Endothelial cell of umbilical vein (primary cell): ENCODE measurements at regions not wholly inside any gene's neighbourhood (a gene's known extent, or its start where the extent isn't known, plus 50 kb on each side); places are given as distances from the start of the nearest gene placed in this dataset.

ENCODE experiments used
- BruUV-seq: library from RNA; stranded (reverse); fragments of 400-500 nt; replicated peaks from 2 replicates; lab custom pipeline; 2021; lab: Mats Ljungman, UMichigan
- CTCF ChIA-PET: fragments of 300-600, 350-600 bp; sonication (Branson Sonifier 250); formaldehyde crosslinking; loops from one replicate; lab custom pipeline; 2021; ENCODE audit warnings: antibody characterized with exemption, inconsistent platforms; lab: Charles Lee
- POLR2A ChIA-PET: fragments of 300-600, 350-600 bp; sonication (Branson Sonifier 250); formaldehyde crosslinking; loops from one replicate; lab custom pipeline; 2021; ENCODE audit warnings: antibody characterized with exemption, inconsistent platforms; lab: Charles Lee
- DNase-seq: peaks from one replicate; pipeline ENCODE4 v3.0.0-alpha.2; 2011; ENCODE audit warnings: low read depth, low spot score
- FAIRE-seq: peaks from 2 replicates; lab custom pipeline; 2011; peaks lifted over from hg19 to GRCh38; lab: Jason Lieb, UNC
- H2AFZ ChIP-seq: 2 replicates; pipeline ENCODE4 v1.6.0; 2012; ENCODE audit warnings: low read depth, low read length, control low read depth, inconsistent platforms
- H3K27ac ChIP-seq: 2 replicates; pipeline ENCODE4 v1.5.1; 2011; ENCODE audit warnings: low read depth, mild to moderate bottlenecking, control low read depth, low read length, moderate library complexity; ENCODE audit not compliant: insufficient read depth
- H3K27me3 ChIP-seq, 2 experiments: 2 replicates each; pipeline versions ENCODE4 v1.6.0 to v1.6.1; 2011; ENCODE audit warnings: low read length in 2 of 2, mixed read lengths in 1 of 2; ENCODE audit not compliant: control insufficient read depth in 2 of 2, insufficient read depth in 2 of 2
- H3K36me3 ChIP-seq, 2 experiments: 2 replicates in 1 of 2; 3 replicates in 1 of 2; pipeline ENCODE4 v1.5.1; 2011; ENCODE audit warnings: low read length in 2 of 2, mild to moderate bottlenecking in 1 of 2, moderate library complexity in 1 of 2; ENCODE audit not compliant: control insufficient read depth in 2 of 2, insufficient read depth in 2 of 2; ENCODE audit errors: extremely low read depth in 1 of 2
- H3K4me1 ChIP-seq: 3 replicates; pipeline ENCODE4 v1.5.1; 2011; ENCODE audit warnings: mild to moderate bottlenecking, low read length; ENCODE audit not compliant: control insufficient read depth, insufficient read depth; ENCODE audit errors: extremely low read depth
- H3K4me2 ChIP-seq: 2 replicates; pipeline ENCODE4 v1.6.1; 2011; ENCODE audit warnings: low read length, control low read depth, mixed read lengths; ENCODE audit not compliant: insufficient read depth
- H3K4me3 ChIP-seq, 3 experiments: fragments of 200-600 bp in 1 of 3; sonication (generic), shearing (Covaris generic) in 1 of 3; replicated peaks in 1 of 3; 2 replicates each; pipeline ENCODE4 v1.5.1; 2011 to 2016; ENCODE audit warnings: control low read depth in 3 of 3, low read length in 3 of 3, mild to moderate bottlenecking in 2 of 3, inconsistent platforms in 1 of 3, low read depth in 1 of 3, moderate library complexity in 1 of 3; ENCODE audit not compliant: insufficient read depth in 1 of 3
- H3K79me2 ChIP-seq: 2 replicates; pipeline ENCODE4 v1.6.0; 2012; ENCODE audit warnings: low read length, inconsistent platforms; ENCODE audit not compliant: control insufficient read depth, insufficient read depth
- H3K9ac ChIP-seq: replicated peaks from 2 replicates; pipeline ENCODE3; 2011; ENCODE audit warnings: low read length, control low read depth; ENCODE audit not compliant: insufficient read depth; ENCODE audit errors: extremely low read depth
- H3K9me1 ChIP-seq: replicated peaks from 3 replicates; pipeline ENCODE4 v1.6.0; 2011; ENCODE audit warnings: mild to moderate bottlenecking, low read length; ENCODE audit not compliant: control insufficient read depth, insufficient read depth; ENCODE audit errors: extremely low read depth
- H3K9me3 ChIP-seq: replicated peaks from 2 replicates; pipeline ENCODE4 v1.5.1; 2012; ENCODE audit warnings: low read length, inconsistent platforms; ENCODE audit not compliant: control insufficient read depth, insufficient read depth
- H4K20me1 ChIP-seq: replicated peaks from 2 replicates; pipeline ENCODE3; 2011; ENCODE audit warnings: mild to moderate bottlenecking, low read length; ENCODE audit not compliant: control insufficient read depth, insufficient read depth; ENCODE audit errors: extremely low read depth
- EZH2 ChIP-seq: IDR thresholded peaks from 2 replicates; pipeline ENCODE4 v1.6.1; 2012; ENCODE audit warnings: borderline replicate concordance, low read depth, mild to moderate bottlenecking, moderate library complexity, low read length, inconsistent platforms; ENCODE audit not compliant: severe bottlenecking
- FOS ChIP-seq: IDR thresholded peaks from 2 replicates; pipeline ENCODE4 v1.6.1; 2011; ENCODE audit warnings: mild to moderate bottlenecking, low read length, moderate library complexity, borderline replicate concordance; ENCODE audit not compliant: insufficient read depth
- GATA2 ChIP-seq: IDR thresholded peaks from 2 replicates; pipeline ENCODE4 v1.7.0; 2011; ENCODE audit warnings: low read depth, mild to moderate bottlenecking, moderate library complexity, mixed read lengths, low read length; ENCODE audit not compliant: insufficient read length, insufficient read depth
- JUN ChIP-seq: IDR thresholded peaks from 2 replicates; pipeline ENCODE4 v1.6.1; 2011; ENCODE audit warnings: borderline replicate concordance, low read depth; ENCODE audit not compliant: insufficient read length, insufficient read depth
- MYC ChIP-seq: IDR thresholded peaks from one replicate; pipeline ENCODE4 v1.6.1; 2011; ENCODE audit warnings: mild to moderate bottlenecking, low read depth, low read length
- POLR2A ChIP-seq: IDR thresholded peaks from 2 replicates; pipeline ENCODE4 v1.6.1; 2012; ENCODE audit warnings: low read depth, mild to moderate bottlenecking, control low read depth, low read length
- POLR2AphosphoS5 ChIP-seq: IDR thresholded peaks from 2 replicates; pipeline ENCODE4 v1.6.1; 2012; ENCODE audit warnings: low read depth, mild to moderate bottlenecking, control low read depth, low read length, moderate library complexity; ENCODE audit not compliant: insufficient read depth
- dilution Hi-C: fragments of 300-500 bp; cut with MboI; formaldehyde crosslinking; loops from one replicate; pipeline ENCODE4 v1.15.0; 2019; ENCODE audit warnings: low sequenced_read_pairs; ENCODE audit not compliant: extremely low pct_ligation_motif_present
- intact Hi-C: fragments of 100-400 bp; cut with micrococcal nuclease; formaldehyde crosslinking; loops from one replicate; pipeline ENCODE4 v1.10.0; 2022
- TF ChIP-seq, protein P1 (sequence below): IDR thresholded peaks from 2 replicates; pipeline ENCODE4 v1.6.1; 2011; ENCODE audit not compliant: insufficient read depth, insufficient read length
- TF ChIP-seq, protein P2 (sequence below), 2 donors: IDR thresholded peaks; 1 replicate in 1 of 2; 2 replicates in 1 of 2; pipeline ENCODE4 v1.5.1; 2011; ENCODE audit warnings: low read length in 2 of 2, mild to moderate bottlenecking in 2 of 2, moderate library complexity in 2 of 2, control low read depth in 1 of 2, inconsistent platforms in 1 of 2, low read depth in 1 of 2; ENCODE audit not compliant: insufficient read depth in 1 of 2; ENCODE audit errors: extremely low read depth in 1 of 2

DNA sequence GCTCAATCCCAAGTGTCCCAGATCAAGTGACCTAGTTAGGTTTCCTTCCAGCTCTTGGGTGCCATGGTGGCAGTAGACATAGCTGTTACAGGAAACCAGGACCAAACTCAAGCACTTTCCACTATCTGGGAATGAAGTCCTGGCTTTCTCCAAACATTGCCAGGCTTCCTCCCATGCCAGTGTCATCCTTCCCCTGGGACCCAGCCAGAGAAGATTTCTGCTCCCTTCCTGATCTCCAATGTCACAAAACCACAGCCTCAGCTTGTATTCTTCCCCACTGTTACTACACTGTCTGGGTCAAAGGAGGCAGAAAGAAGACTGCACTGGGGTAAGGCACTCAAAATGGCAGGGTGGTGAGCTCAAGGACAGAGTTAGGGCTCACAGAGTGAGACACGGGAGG, 347.1 kb downstream of the TNS1 start:
- H3K4me2 ChIP-seq: no peak overlapping the region
- no peak overlapping the region for H2AFZ ChIP-seq
- intact Hi-C loops: no loop called here
- H4K20me1 ChIP-seq: no peaks in the 10 kb centered on the region
- H3K36me3 ChIP-seq: no peaks in the 10 kb centered on the region
- no peaks in the 10 kb centered on the region for H3K9me3 ChIP-seq
- no peak for DNase-seq
- H3K79me2 ChIP-seq: no peaks in the 10 kb centered on the region
- H3K27me3 ChIP-seq: no peaks in the 10 kb centered on the region
- POLR2A ChIA-PET: no interaction called here
- FAIRE-seq: no peak
- CTCF ChIA-PET: interaction anchor here (0.6 to 2.2 kb wide), 6 partner anchors 9 to 100 kb away, joined by 3 to 9 read pairs (median 4); no protein-coding TSS in a partner anchor
- H3K27ac ChIP-seq: no peak overlapping the region
- no peak overlapping the region for H3K4me3 ChIP-seq
- H3K4me1 ChIP-seq: no peaks in the 10 kb centered on the region
- TF ChIP-seq, protein P1, sequence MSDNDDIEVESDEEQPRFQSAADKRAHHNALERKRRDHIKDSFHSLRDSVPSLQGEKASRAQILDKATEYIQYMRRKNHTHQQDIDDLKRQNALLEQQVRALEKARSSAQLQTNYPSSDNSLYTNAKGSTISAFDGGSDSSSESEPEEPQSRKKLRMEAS: no peak
- TF ChIP-seq JUN (no peak), EZH2 (no peak), GATA2 (no peak), POLR2AphosphoS5 (no peak), POLR2A (no peak), MYC (no peak), FOS (no peak)
- TF ChIP-seq, protein P2, sequence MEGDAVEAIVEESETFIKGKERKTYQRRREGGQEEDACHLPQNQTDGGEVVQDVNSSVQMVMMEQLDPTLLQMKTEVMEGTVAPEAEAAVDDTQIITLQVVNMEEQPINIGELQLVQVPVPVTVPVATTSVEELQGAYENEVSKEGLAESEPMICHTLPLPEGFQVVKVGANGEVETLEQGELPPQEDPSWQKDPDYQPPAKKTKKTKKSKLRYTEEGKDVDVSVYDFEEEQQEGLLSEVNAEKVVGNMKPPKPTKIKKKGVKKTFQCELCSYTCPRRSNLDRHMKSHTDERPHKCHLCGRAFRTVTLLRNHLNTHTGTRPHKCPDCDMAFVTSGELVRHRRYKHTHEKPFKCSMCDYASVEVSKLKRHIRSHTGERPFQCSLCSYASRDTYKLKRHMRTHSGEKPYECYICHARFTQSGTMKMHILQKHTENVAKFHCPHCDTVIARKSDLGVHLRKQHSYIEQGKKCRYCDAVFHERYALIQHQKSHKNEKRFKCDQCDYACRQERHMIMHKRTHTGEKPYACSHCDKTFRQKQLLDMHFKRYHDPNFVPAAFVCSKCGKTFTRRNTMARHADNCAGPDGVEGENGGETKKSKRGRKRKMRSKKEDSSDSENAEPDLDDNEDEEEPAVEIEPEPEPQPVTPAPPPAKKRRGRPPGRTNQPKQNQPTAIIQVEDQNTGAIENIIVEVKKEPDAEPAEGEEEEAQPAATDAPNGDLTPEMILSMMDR (IDR thresholded peaks at IDR 0.05; ENCODE audit: extremely low read depth in 1 of 2, insufficient read depth in 1 of 2, low read depth in 1 of 2, low read length in 2 of 2): no peak
- dilution Hi-C loops: no loop called here
- no peaks in the 10 kb centered on the region for H3K9me1 ChIP-seq
- no TSS peak for BruUV-seq
- H3K9ac ChIP-seq: no peak overlapping the region
